Tibial artery (tissue), 4 donors: ENCODE measurements at regions not wholly inside any gene's neighbourhood (a gene's known extent, or its start where the extent isn't known, plus 50 kb on each side); places are given as distances from the start of the nearest gene placed in this dataset.

Experiments
- DNase-seq, 2 donors: peaks; one replicate each; pipeline ENCODE4 v3.0.0-alpha.2; 2019
- H3K27ac ChIP-seq, 2 donors: fragments of 200-600 bp; sonication (generic) in 1 of 2; 1 replicate in 1 of 2; 2 replicates in 1 of 2; pipeline ENCODE4 v1.5.1; 2018 to 2019; ENCODE audit warnings: mild to moderate bottlenecking in 1 of 2
- H3K27me3 ChIP-seq, 2 donors: fragments of 200-600 bp; sonication (generic) in 1 of 2; one replicate each; pipeline versions ENCODE4 v1.5.1 to v1.6.0; 2016 to 2019
- H3K36me3 ChIP-seq, 3 donors: fragments of 200-600 bp; sonication (generic) in 2 of 3; one replicate each; pipeline ENCODE4 v1.5.1; 2016 to 2019; ENCODE audit warnings: mild to moderate bottlenecking in 2 of 3
- H3K4me1 ChIP-seq, 4 donors: fragments of 200-600 bp; sonication (generic) in 2 of 4; 1 replicate in 3 of 4; 2 replicates in 1 of 4; pipeline ENCODE4 v1.5.1; 2016 to 2019
- H3K4me3 ChIP-seq, 2 donors: fragments of 200-600 bp; sonication (generic) in 1 of 2; 1 replicate in 1 of 2; 2 replicates in 1 of 2; pipeline ENCODE4 v1.5.1; 2018 to 2019; ENCODE audit warnings: mild to moderate bottlenecking in 2 of 2
- H3K9me3 ChIP-seq, 3 donors: fragments of 200-600 bp; sonication (generic) in 1 of 3; one replicate each; pipeline ENCODE4 v1.5.1; 2016 to 2019
- intact Hi-C: fragments of 100-400 bp; cut with DNase I; formaldehyde crosslinking; loops from one replicate; pipeline ENCODE4 v1.15.0; 2023; ENCODE audit warnings: low total_unique reads
- TF ChIP-seq, protein P1 (sequence below), 2 experiments: fragments of 200-600 bp in 1 of 2; fragments of 450-650 bp in 1 of 2; IDR thresholded peaks; one replicate each; pipeline ENCODE4 v1.5.1; 2017 to 2019; ENCODE audit warnings: antibody characterized with exemption in 2 of 2, mild to moderate bottlenecking in 1 of 2, moderate library complexity in 1 of 2

DNA sequence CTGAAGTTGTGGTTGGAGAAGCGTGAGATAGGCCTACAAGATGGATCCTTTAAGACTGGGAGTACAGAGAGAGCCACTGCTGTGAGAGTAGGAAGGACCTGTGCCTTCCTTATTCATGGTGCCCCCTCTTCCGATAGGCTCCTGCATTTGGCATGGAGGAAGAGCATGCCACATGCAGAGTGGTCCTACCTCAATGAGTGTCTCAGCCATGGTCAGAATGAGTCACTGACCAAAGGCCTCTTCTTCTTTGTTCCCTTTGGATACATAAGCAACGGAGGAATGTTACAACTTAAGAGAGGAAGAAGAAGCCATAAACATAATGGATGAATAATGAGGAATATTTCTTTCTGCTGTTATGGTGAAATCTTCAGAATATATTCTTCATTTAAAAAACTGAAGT is 681.2 kb upstream of the GRM7 start:
- no peaks in the 10 kb centered on the region for H3K36me3 ChIP-seq
- no peaks in the 10 kb centered on the region for H3K4me1 ChIP-seq
- TF ChIP-seq, protein P1, sequence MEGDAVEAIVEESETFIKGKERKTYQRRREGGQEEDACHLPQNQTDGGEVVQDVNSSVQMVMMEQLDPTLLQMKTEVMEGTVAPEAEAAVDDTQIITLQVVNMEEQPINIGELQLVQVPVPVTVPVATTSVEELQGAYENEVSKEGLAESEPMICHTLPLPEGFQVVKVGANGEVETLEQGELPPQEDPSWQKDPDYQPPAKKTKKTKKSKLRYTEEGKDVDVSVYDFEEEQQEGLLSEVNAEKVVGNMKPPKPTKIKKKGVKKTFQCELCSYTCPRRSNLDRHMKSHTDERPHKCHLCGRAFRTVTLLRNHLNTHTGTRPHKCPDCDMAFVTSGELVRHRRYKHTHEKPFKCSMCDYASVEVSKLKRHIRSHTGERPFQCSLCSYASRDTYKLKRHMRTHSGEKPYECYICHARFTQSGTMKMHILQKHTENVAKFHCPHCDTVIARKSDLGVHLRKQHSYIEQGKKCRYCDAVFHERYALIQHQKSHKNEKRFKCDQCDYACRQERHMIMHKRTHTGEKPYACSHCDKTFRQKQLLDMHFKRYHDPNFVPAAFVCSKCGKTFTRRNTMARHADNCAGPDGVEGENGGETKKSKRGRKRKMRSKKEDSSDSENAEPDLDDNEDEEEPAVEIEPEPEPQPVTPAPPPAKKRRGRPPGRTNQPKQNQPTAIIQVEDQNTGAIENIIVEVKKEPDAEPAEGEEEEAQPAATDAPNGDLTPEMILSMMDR (IDR thresholded peaks at IDR 0.05) = no peak
- no peak overlapping the region for H3K4me3 ChIP-seq
- no peak overlapping the region for H3K27ac ChIP-seq
- no peak for DNase-seq
- H3K9me3 ChIP-seq = no peaks in the 10 kb centered on the region
- no peaks in the 10 kb centered on the region for H3K27me3 ChIP-seq
- intact Hi-C loops = no loop called here

DNA sequence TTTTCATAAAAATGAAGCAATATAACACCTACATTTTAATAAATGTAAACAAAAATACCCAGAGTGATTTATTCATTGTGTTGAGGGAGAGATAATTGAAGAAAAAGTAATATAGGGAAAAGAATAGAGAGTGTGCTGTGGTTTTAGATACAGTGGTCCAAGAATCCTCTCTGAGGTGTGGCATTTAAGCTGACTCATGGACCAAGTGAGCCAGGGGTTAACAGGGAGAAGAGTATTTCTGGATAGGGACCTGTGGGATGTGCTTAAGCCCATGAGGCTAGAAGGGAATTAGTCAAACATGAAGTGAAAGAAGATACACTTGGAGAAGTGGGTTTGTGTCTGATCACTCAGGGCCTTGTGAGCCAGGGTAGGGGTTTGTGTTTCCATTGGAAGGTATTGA is 680.7 kb upstream of the GRM7 start:
- Histone ChIP-seq H3K9me3 (no peaks in the 10 kb centered on the region), H3K36me3 (no peaks in the 10 kb centered on the region), H3K4me1 (no peaks in the 10 kb centered on the region), H3K4me3 (no peak overlapping the region), H3K27me3 (no peaks in the 10 kb centered on the region), H3K27ac (no peak overlapping the region)
- intact Hi-C loops = no loop called here
- TF ChIP-seq, protein P1 (IDR thresholded peaks at IDR 0.05) = no peak
- DNase-seq = no peak

DNA sequence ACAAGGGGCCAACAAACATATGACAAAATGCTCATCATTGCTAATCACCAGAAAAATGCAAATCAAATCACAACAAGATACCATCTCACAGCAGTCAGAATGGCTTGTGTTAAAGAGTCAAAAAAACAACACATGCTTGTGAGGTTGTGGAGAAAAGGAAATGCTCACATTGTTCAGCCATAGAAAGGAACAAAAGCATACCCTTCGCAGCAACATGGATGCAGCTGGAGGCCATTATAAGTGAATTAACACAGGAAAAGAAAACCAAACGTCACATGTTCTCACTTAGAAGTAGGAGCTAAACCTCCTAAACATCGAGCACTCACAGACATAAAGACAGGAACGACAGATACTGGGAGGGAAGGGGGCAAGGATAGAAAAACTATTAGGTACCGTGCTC is 678.4 kb upstream of the GRM7 start:
- H3K9me3 ChIP-seq = no peaks in the 10 kb centered on the region
- TF ChIP-seq, protein P1 (IDR thresholded peaks at IDR 0.05) = no peak

DNA sequence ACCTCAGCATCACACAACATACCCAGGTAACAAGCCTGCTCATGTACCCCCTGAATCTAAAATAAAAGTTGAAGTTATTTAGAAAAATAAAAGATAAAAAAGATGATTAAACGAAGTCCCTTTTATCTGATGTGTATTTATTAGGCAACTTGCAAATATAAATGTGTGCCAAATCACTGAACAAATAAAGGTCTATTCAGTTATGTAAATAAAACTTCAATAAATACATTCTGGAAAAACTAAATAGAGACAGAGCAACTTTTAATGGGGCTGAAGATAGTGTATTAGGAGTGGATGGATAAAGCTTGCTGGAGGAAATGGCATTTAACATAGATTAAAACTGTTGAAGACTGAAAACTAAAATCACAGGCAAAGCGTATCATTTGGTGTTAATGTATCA is 678.0 kb upstream of the GRM7 start:
- intact Hi-C loops = no loop called here
- Histone ChIP-seq H3K27me3 (no peaks in the 10 kb centered on the region), H3K4me1 (no peaks in the 10 kb centered on the region), H3K4me3 (no peak overlapping the region), H3K27ac (no peak overlapping the region), H3K36me3 (no peaks in the 10 kb centered on the region), H3K9me3 (no peaks in the 10 kb centered on the region)
- TF ChIP-seq, protein P1 (IDR thresholded peaks at IDR 0.05) = no peak
- no peak for DNase-seq

More for the DNA sequence above, 678.4 kb upstream of the GRM7 start:
- Histone ChIP-seq H3K4me1 (no peaks in the 10 kb centered on the region), H3K27me3 (no peaks in the 10 kb centered on the region), H3K27ac (no peak overlapping the region), H3K36me3 (no peaks in the 10 kb centered on the region), H3K4me3 (no peak overlapping the region)
- intact Hi-C loops = no loop called here
- DNase-seq = no peak

DNA sequence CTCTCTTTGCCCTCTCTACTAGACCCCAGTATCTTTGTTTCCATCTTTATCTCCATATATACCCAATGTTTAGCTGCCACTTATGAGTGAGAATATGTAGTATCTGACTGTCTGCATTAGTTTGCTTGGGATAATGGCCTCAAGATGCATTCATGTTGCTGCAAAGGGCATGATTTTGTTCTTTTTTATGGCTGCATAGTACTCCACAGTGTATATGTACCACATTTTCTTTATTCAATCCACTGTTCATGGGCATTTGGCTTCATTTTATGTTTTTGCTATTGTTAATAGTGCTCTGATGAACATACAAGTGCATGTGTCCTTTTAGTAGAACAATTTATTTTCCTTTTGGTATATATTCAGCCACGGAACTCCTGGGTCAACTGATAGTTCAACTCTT is 671.5 kb upstream of the GRM7 start:
- TF ChIP-seq, protein P1 (IDR thresholded peaks at IDR 0.05) = no peak
- H3K27me3 ChIP-seq = no peaks in the 10 kb centered on the region
- no peaks in the 10 kb centered on the region for H3K4me1 ChIP-seq
- no peaks in the 10 kb centered on the region for H3K36me3 ChIP-seq
- no peak for DNase-seq
- intact Hi-C loops = no loop called here
- H3K27ac ChIP-seq = no peak overlapping the region
- no peak overlapping the region for H3K4me3 ChIP-seq
- no peaks in the 10 kb centered on the region for H3K9me3 ChIP-seq

DNA sequence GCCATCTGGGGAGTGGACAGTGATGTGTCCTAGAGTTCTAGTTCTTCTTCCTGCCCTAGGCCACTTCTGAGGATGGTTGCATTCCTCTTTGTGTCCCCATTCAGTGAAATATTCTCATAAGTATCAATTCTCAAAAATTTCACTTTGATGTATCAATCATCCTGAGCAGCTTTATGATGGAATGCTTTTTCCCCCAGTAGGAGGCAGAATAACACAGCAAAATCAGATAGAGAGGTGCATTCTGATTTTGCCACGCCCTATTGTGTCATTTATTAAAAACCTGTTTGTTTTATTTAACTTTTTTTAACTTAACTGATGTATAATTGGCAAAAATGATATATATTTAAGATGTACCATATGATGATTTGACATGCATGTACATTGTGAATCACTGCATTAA is 656.0 kb upstream of the GRM7 start:
- no peak overlapping the region for H3K27ac ChIP-seq
- no peaks in the 10 kb centered on the region for H3K4me1 ChIP-seq
- no peaks in the 10 kb centered on the region for H3K36me3 ChIP-seq
- H3K4me3 ChIP-seq = no peak overlapping the region
- TF ChIP-seq, protein P1 (IDR thresholded peaks at IDR 0.05) = no peak
- DNase-seq = no peak
- H3K27me3 ChIP-seq = no peaks in the 10 kb centered on the region
- intact Hi-C loops = no loop called here
- no peaks in the 10 kb centered on the region for H3K9me3 ChIP-seq
